HCT116 (cell line): ENCODE measurements at regions not wholly inside any gene's neighbourhood (a gene's known extent, or its start where the extent isn't known, plus 50 kb on each side); places are given as distances from the start of the nearest gene placed in this dataset.

Source experiments
- ATAC-seq: fragments of 200-7000 bp; cut with Tn5 transposase; 2 replicates; pipeline ENCODE4 v1.9.1; 2020; ENCODE audit warnings: mild to moderate bottlenecking, moderate library complexity
- BruUV-seq: library from RNA; stranded (reverse); fragments of 400-500 nt; replicated peaks from 2 replicates; lab custom pipeline; 2021; lab: Mats Ljungman, UMichigan
- CTCF ChIA-PET: fragments of 300-600 bp; sonication (Branson Sonifier 250); formaldehyde crosslinking; loops from one replicate; lab custom pipeline; 2021; ENCODE audit warnings: antibody characterized with exemption; lab: Charles Lee
- POLR2A ChIA-PET: fragments of 300-600, 350-600 bp; sonication (Branson Sonifier 250); formaldehyde crosslinking; loops from one replicate; lab custom pipeline; 2021; ENCODE audit warnings: antibody characterized with exemption; lab: Charles Lee
- RAD21 ChIA-PET, 2 experiments: fragments of 300-600 bp; sonication (Branson Sonifier 250); formaldehyde crosslinking; loops; one replicate each; lab custom pipeline; 2023; ENCODE audit warnings: low total read pairs in 2 of 2; ENCODE audit not compliant: uncharacterized antibody in 2 of 2, unreplicated experiment in 2 of 2, low non-redundant PET in 1 of 2; lab: Charles Lee
- DNase-seq: peaks from one replicate; pipeline ENCODE4 v3.0.0-alpha.2; 2010; ENCODE audit warnings: low read depth, low spot score
- H2AFZ ChIP-seq: fragments of 200-600 bp; shearing (Covaris generic), sonication (generic); 2 replicates; pipeline ENCODE4 v1.6.1; 2017; ENCODE audit warnings: low read depth, mixed run types, mixed read lengths, antibody characterized with exemption, low read length; ENCODE audit not compliant: poor library complexity, severe bottlenecking
- H3K27ac ChIP-seq: 2 replicates; pipeline ENCODE4 v1.5.1; 2012; ENCODE audit warnings: low read depth, low read length
- H3K27me3 ChIP-seq: fragments of 200-600 bp; sonication (generic); 2 replicates; pipeline ENCODE4 v1.6.1; 2016; ENCODE audit warnings: mixed run types, low read length, mixed read lengths; ENCODE audit not compliant: insufficient read depth
- H3K36me3 ChIP-seq, 2 experiments: fragments of 200-500 bp in 1 of 2; fragments of 200-600 bp in 1 of 2; sonication (Bioruptor generic) in 1 of 2; sonication (generic) in 1 of 2; 2 replicates each; pipeline versions ENCODE4 v1.5.1 to v1.6.1; 2014 to 2016; ENCODE audit warnings: low read length in 2 of 2, inconsistent platforms in 1 of 2, mixed read lengths in 1 of 2, mixed run types in 1 of 2; ENCODE audit not compliant: insufficient read depth in 2 of 2, control insufficient read depth in 1 of 2
- H3K4me1 ChIP-seq, 2 experiments: fragments of 200-600 bp in 1 of 2; sonication (generic) in 1 of 2; 2 replicates each; pipeline versions ENCODE4 v1.5.1 to v1.6.1; 2012 to 2017; ENCODE audit warnings: low read length in 2 of 2, inconsistent platforms in 1 of 2, mild to moderate bottlenecking in 1 of 2, mixed read lengths in 1 of 2, mixed run types in 1 of 2, moderate library complexity in 1 of 2; ENCODE audit not compliant: insufficient read depth in 2 of 2, control insufficient read depth in 1 of 2
- H3K4me2 ChIP-seq: fragments of 200-600 bp; sonication (generic); 2 replicates; pipeline ENCODE4 v1.6.1; 2017; ENCODE audit warnings: mixed run types, low read length, mixed read lengths
- H3K4me3 ChIP-seq, 2 experiments: fragments of 200-600 bp in 1 of 2; sonication (generic) in 1 of 2; replicated peaks in 1 of 2; 2 replicates each; pipeline ENCODE4 v1.5.1; 2011 to 2016; ENCODE audit warnings: low read length in 2 of 2, control low read depth in 1 of 2, low read depth in 1 of 2, mild to moderate bottlenecking in 1 of 2, mixed read lengths in 1 of 2, mixed run types in 1 of 2
- H3K79me2 ChIP-seq: fragments of 200-600 bp; sonication (generic); 2 replicates; pipeline ENCODE4 v1.6.1; 2017; ENCODE audit warnings: mild to moderate bottlenecking, mixed run types, low read length, moderate library complexity, mixed read lengths; ENCODE audit not compliant: insufficient read depth
- H3K9ac ChIP-seq: fragments of 200-600 bp; sonication (generic); 2 replicates; pipeline ENCODE4 v1.6.1; 2016; ENCODE audit warnings: low read length, mixed read lengths
- H3K9me2 ChIP-seq: fragments of 200-600 bp; sonication (generic), shearing (Covaris generic); 2 replicates; pipeline ENCODE4 v1.6.1; 2017; ENCODE audit warnings: mixed run types, mild to moderate bottlenecking, moderate library complexity; ENCODE audit not compliant: insufficient read depth
- H3K9me3 ChIP-seq, 2 experiments: fragments of 200-500 bp in 1 of 2; fragments of 200-600 bp in 1 of 2; sonication (Bioruptor generic) in 1 of 2; sonication (generic) in 1 of 2; 2 replicates each; pipeline ENCODE4 v1.6.1; 2014 to 2017; ENCODE audit warnings: low read length in 2 of 2, mixed read lengths in 2 of 2, inconsistent platforms in 1 of 2, low read depth in 1 of 2, mild to moderate bottlenecking in 1 of 2, mixed run types in 1 of 2, moderate library complexity in 1 of 2; ENCODE audit not compliant: control insufficient read depth in 1 of 2, insufficient read depth in 1 of 2
- H4K20me1 ChIP-seq: fragments of 200-600 bp; sonication (generic), shearing (Covaris generic); 2 replicates; pipeline ENCODE4 v1.6.1; 2017; ENCODE audit warnings: mixed run types, mild to moderate bottlenecking, moderate library complexity; ENCODE audit not compliant: insufficient read depth
- CBX3 ChIP-seq: IDR thresholded peaks from 2 replicates; pipeline ENCODE4 v1.6.1; 2012; ENCODE audit warnings: low read depth
- CEBPB ChIP-seq: IDR thresholded peaks from 2 replicates; pipeline ENCODE4 v1.6.1; 2012; ENCODE audit warnings: low read depth
- EGR1 ChIP-seq: IDR thresholded peaks from 2 replicates; pipeline ENCODE4 v1.6.1; 2012; ENCODE audit warnings: low read depth
- EZH2phosphoT487 ChIP-seq: fragments of 200-600 bp; IDR thresholded peaks from 2 replicates; pipeline ENCODE4 v1.6.1; 2018; ENCODE audit warnings: antibody characterized with exemption, borderline replicate concordance
- JUND ChIP-seq: IDR thresholded peaks from 2 replicates; pipeline ENCODE4 v1.6.1; 2012
- POLR2AphosphoS5 ChIP-seq: IDR thresholded peaks from 2 replicates; pipeline ENCODE4 v1.6.1; 2011; ENCODE audit warnings: mild to moderate bottlenecking, low read depth, low read length, moderate library complexity
- RAD21 ChIP-seq: IDR thresholded peaks from 2 replicates; pipeline ENCODE4 v1.6.1; 2012; ENCODE audit warnings: low read depth, mild to moderate bottlenecking
- SIN3A ChIP-seq: IDR thresholded peaks from 2 replicates; pipeline ENCODE4 v1.6.1; 2012; ENCODE audit warnings: low read depth
- SP1 ChIP-seq: IDR thresholded peaks from 2 replicates; pipeline ENCODE4 v1.6.1; 2012; ENCODE audit warnings: low read depth
- SRF ChIP-seq: IDR thresholded peaks from 2 replicates; pipeline ENCODE4 v1.6.1; 2012; ENCODE audit warnings: low read depth
- TCF7L2 ChIP-seq: IDR thresholded peaks from 2 replicates; pipeline ENCODE4 v1.7.0; 2011; ENCODE audit warnings: borderline replicate concordance, inconsistent platforms; ENCODE audit not compliant: insufficient read depth, insufficient read length; ENCODE audit errors: extremely low read depth
- ZFX ChIP-seq: fragments of 450-650 bp; IDR thresholded peaks from 2 replicates; pipeline ENCODE4 v1.6.1; 2017
- ZNF274 ChIP-seq: fragments of 200-500 bp; sonication (Bioruptor generic); IDR thresholded peaks from 2 replicates; pipeline ENCODE4 v1.6.1; 2014; ENCODE audit warnings: mild to moderate bottlenecking, low read depth, low read length, inconsistent platforms
- intact Hi-C: fragments of 100-400 bp; cut with micrococcal nuclease; formaldehyde crosslinking; loops from 2 replicates; pipeline ENCODE4 v1.10.0; 2022
- TF ChIP-seq, protein P1 (sequence below), 3 experiments: fragments of 200-600 bp in 1 of 3; sonication (generic) in 1 of 3; IDR thresholded peaks in 2 of 3; conservative IDR thresholded peaks in 1 of 3; 2 replicates each; pipeline ENCODE4 v1.5.1; 2012 to 2017; ENCODE audit warnings: low read depth in 2 of 3, low read length in 2 of 3, antibody characterized with exemption in 1 of 3, borderline replicate concordance in 1 of 3, control low read depth in 1 of 3, mild to moderate bottlenecking in 1 of 3, mixed read lengths in 1 of 3, mixed run types in 1 of 3, moderate library complexity in 1 of 3; ENCODE audit not compliant: insufficient read depth in 1 of 3
- TF ChIP-seq, protein P2 (sequence below): IDR thresholded peaks from 2 replicates; pipeline ENCODE4 v1.6.1; 2012
- TF ChIP-seq, protein P3 (sequence below): IDR thresholded peaks from 2 replicates; pipeline ENCODE4 v1.6.1; 2011; ENCODE audit warnings: mild to moderate bottlenecking, low read length, moderate library complexity; ENCODE audit not compliant: insufficient replicate concordance; ENCODE audit errors: extremely low read depth

- Histone ChIP-seq H3K27me3 (no peaks in the 10 kb centered on the region), H3K27ac (no peak overlapping the region), H4K20me1 (no peaks in the 10 kb centered on the region), H3K9me2 (no peaks in the 10 kb centered on the region), H3K9ac (no peak overlapping the region), H3K4me1 (peaks cover 10 to 30% of the 10 kb centered on the region in 2 experiments; a peak in 3 of 4 replicates), H3K4me2 (no peak overlapping the region), H3K79me2 (no peaks in the 10 kb centered on the region), H2AFZ (no peak overlapping the region), H3K36me3 (no peaks in the 10 kb centered on the region), H3K9me3 (no peaks in the 10 kb centered on the region), H3K4me3 (no peak overlapping the region)
- CTCF ChIA-PET: no interaction called here
- intact Hi-C loops: no loop called here
- DNase-seq: no peak
- POLR2A ChIA-PET: no interaction called here
- RAD21 ChIA-PET: no interaction called here
- TF ChIP-seq RAD21: no peak
- no peak for TF ChIP-seq TCF7L2
- TF ChIP-seq EGR1: no peak
- no peak for TF ChIP-seq SRF
- TF ChIP-seq CEBPB: no peak
- BruUV-seq: no TSS peak
- ATAC-seq: no peak
Measured at GRCh38 chr6:105767541-105767940, 318.6 kb upstream of the PRDM1 start.

- POLR2A ChIA-PET: no interaction called here
- Histone ChIP-seq H2AFZ (no peak overlapping the region), H4K20me1 (no peaks in the 10 kb centered on the region), H3K4me1 (peaks cover 4 to 18% of the 10 kb centered on the region in 2 experiments; a peak in 3 of 4 replicates), H3K4me2 (no peak overlapping the region), H3K9ac (no peak overlapping the region), H3K9me2 (no peaks in the 10 kb centered on the region), H3K27me3 (no peaks in the 10 kb centered on the region), H3K4me3 (no peak overlapping the region), H3K36me3 (no peaks in the 10 kb centered on the region), H3K79me2 (no peaks in the 10 kb centered on the region), H3K9me3 (no peaks in the 10 kb centered on the region), H3K27ac (no peak overlapping the region)
- RAD21 ChIA-PET: no interaction called here
- TF ChIP-seq CBX3 (no peak), ZNF274 (no peak), POLR2AphosphoS5 (no peak), SRF (no peak), SP1 (no peak), RAD21 (no peak), SIN3A (no peak), TCF7L2 (no peak), CEBPB (no peak), ZFX (no peak), EZH2phosphoT487 (no peak), JUND (no peak), EGR1 (no peak)
- TF ChIP-seq, protein P1, sequence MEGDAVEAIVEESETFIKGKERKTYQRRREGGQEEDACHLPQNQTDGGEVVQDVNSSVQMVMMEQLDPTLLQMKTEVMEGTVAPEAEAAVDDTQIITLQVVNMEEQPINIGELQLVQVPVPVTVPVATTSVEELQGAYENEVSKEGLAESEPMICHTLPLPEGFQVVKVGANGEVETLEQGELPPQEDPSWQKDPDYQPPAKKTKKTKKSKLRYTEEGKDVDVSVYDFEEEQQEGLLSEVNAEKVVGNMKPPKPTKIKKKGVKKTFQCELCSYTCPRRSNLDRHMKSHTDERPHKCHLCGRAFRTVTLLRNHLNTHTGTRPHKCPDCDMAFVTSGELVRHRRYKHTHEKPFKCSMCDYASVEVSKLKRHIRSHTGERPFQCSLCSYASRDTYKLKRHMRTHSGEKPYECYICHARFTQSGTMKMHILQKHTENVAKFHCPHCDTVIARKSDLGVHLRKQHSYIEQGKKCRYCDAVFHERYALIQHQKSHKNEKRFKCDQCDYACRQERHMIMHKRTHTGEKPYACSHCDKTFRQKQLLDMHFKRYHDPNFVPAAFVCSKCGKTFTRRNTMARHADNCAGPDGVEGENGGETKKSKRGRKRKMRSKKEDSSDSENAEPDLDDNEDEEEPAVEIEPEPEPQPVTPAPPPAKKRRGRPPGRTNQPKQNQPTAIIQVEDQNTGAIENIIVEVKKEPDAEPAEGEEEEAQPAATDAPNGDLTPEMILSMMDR (IDR thresholded peaks at IDR 0.05 in 2 of 3, conservative IDR thresholded peaks at IDR 0.05 in 1 of 3; ENCODE audit: borderline replicate concordance in 1 of 3, insufficient read depth in 1 of 3, low read depth in 2 of 3, low read length in 2 of 3): no peak
- TF ChIP-seq, protein P2, sequence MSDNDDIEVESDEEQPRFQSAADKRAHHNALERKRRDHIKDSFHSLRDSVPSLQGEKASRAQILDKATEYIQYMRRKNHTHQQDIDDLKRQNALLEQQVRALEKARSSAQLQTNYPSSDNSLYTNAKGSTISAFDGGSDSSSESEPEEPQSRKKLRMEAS: no peak
- TF ChIP-seq, protein P3, sequence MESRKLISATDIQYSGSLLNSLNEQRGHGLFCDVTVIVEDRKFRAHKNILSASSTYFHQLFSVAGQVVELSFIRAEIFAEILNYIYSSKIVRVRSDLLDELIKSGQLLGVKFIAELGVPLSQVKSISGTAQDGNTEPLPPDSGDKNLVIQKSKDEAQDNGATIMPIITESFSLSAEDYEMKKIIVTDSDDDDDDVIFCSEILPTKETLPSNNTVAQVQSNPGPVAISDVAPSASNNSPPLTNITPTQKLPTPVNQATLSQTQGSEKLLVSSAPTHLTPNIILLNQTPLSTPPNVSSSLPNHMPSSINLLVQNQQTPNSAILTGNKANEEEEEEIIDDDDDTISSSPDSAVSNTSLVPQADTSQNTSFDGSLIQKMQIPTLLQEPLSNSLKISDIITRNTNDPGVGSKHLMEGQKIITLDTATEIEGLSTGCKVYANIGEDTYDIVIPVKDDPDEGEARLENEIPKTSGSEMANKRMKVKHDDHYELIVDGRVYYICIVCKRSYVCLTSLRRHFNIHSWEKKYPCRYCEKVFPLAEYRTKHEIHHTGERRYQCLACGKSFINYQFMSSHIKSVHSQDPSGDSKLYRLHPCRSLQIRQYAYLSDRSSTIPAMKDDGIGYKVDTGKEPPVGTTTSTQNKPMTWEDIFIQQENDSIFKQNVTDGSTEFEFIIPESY: no peak
- intact Hi-C loops: no loop called here
- DNase-seq (no peak), ATAC-seq (no peak)
- CTCF ChIA-PET: no interaction called here
- BruUV-seq: no TSS peak
Measured at GRCh38 chr6:105765239-105765638, 320.9 kb upstream of the PRDM1 start.
